ENCODE measurements at regions not wholly inside any gene's neighbourhood (a gene's known extent, or its start where the extent isn't known, plus 50 kb on each side); places are given as distances from the start of the nearest gene placed in this dataset.

DNA sequence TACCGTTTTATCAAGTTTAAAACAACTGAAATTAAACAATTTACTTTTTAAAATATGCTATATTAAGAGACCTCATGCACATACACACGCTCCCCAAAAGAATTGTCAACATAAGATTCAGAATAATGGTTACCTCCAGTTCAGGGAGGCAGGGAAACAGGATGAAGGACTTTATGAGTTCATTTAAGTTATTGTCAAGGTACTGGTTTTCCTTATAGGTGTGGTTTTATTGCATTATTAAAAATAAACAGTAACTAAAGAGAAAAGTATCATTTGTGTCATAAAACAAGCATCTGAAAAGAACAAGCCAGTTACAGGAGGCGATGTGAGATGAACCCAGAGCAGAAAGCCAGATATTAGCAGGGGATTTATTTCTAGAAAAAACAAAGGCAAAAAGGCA, 2376.7 kb downstream of the MAT2B start:
- Mint-ChIP-seq H3K9me3 (peaks cover 14% of the 10 kb centered on the region), H3K27ac (no peak overlapping the region), H3K4me1 (no peaks in the 10 kb centered on the region), H3K4me3 (no peak overlapping the region), H3K36me3 (no peaks in the 10 kb centered on the region)
- DNase-seq (ENCODE audit: low spot score in 2 of 2) = no peak
- no peak for ATAC-seq

GRCh38 chr5:165885623-165886350, 2380.4 kb downstream of the MAT2B start:
- ATAC-seq = no peak
- no peaks in the 10 kb centered on the region for H3K36me3 Mint-ChIP-seq
- peaks cover 18% of the 10 kb centered on the region for H3K9me3 Mint-ChIP-seq
- DNase-seq (ENCODE audit: low spot score in 2 of 2) = no peak
- no peaks in the 10 kb centered on the region for H3K4me1 Mint-ChIP-seq
- no peak overlapping the region for H3K27ac Mint-ChIP-seq
- no peak overlapping the region for H3K4me3 Mint-ChIP-seq

DNA sequence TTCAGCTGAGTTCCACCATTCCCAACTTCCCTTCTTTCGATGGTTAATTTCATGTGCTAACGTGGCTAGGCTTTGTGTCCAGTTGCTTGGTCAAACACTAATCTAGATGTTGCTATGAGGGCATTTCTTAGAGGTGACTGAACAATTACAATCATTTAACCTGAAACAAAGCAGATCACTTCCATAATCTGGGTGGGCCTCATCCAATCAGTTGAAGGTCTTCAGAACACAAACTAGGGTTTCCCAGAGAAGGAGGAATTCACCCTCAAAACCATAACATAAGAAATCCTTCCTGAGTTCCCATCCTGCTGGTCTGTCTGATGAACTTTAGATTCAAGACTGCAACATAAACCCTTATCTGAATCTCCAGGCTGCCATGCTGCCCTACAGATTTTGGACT, 2381.7 kb downstream of the MAT2B start:
- no peak overlapping the region for H3K27ac Mint-ChIP-seq
- H3K4me1 Mint-ChIP-seq = no peaks in the 10 kb centered on the region
- ATAC-seq (no peak), DNase-seq (ENCODE audit: low spot score in 2 of 2) (no peak)
- H3K9me3 Mint-ChIP-seq = peaks cover 16% of the 10 kb centered on the region
- no peak overlapping the region for H3K4me3 Mint-ChIP-seq
- no peaks in the 10 kb centered on the region for H3K36me3 Mint-ChIP-seq

- DNase-seq (ENCODE audit: low spot score in 2 of 2) (no peak), ATAC-seq (no peak)
- peaks cover 15% of the 10 kb centered on the region for H3K9me3 Mint-ChIP-seq
- no peaks in the 10 kb centered on the region for H3K4me1 Mint-ChIP-seq
- no peaks in the 10 kb centered on the region for H3K36me3 Mint-ChIP-seq
- no peak overlapping the region for H3K27ac Mint-ChIP-seq
- no peak overlapping the region for H3K4me3 Mint-ChIP-seq
Measured at GRCh38 chr5:165892383-165892782, 2387.0 kb downstream of the MAT2B start.

DNA sequence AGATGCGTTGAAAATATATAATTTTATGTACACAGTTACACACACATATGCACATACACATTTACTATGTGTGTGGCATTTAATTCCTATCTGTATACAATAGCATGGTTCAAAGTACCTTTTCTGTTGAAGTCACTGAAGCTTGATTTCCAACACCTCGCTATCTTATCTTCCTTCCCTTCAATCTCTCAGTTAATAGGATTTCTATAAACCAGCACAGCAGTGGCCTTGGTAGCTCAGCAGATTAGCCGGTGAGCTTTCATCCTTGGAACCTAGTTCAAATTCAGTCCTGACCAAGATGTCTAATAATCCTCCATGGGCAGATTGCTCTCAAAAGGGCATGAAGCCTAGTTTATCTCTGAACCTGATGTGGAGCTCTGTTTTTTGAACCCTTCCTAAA, 2389.5 kb downstream of the MAT2B start:
- Mint-ChIP-seq H3K27ac (no peak overlapping the region), H3K36me3 (no peaks in the 10 kb centered on the region), H3K9me3 (peaks cover 13% of the 10 kb centered on the region), H3K4me1 (no peaks in the 10 kb centered on the region), H3K4me3 (no peak overlapping the region)
- DNase-seq (ENCODE audit: low spot score in 2 of 2) (no peak), ATAC-seq (no peak)

DNA sequence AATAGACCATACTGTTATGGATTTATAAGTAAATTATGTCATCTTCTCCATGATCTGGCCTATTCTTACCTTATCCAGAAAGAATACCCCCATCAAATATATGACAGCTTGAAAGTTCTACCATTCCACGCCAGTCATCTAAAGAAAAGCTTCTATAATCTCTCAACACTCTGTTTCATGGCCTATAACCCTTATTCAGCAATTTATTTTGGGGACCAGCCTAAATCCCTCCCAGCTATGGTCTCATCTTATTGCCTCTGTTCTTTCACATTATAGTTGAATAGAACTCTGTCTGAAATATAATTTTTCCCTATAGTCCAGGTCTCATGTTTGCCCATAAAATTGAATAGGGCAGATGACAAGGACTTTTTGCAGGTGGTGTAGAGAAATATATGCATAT, 2387.6 kb upstream of the WWC1 start:
- no peaks in the 10 kb centered on the region for H3K36me3 Mint-ChIP-seq
- no peaks in the 10 kb centered on the region for H3K4me1 Mint-ChIP-seq
- DNase-seq (ENCODE audit: low spot score in 2 of 2) = no peak
- peaks cover 17% of the 10 kb centered on the region for H3K9me3 Mint-ChIP-seq
- H3K27ac Mint-ChIP-seq = no peak overlapping the region
- ATAC-seq = no peak
- no peak overlapping the region for H3K4me3 Mint-ChIP-seq

DNA sequence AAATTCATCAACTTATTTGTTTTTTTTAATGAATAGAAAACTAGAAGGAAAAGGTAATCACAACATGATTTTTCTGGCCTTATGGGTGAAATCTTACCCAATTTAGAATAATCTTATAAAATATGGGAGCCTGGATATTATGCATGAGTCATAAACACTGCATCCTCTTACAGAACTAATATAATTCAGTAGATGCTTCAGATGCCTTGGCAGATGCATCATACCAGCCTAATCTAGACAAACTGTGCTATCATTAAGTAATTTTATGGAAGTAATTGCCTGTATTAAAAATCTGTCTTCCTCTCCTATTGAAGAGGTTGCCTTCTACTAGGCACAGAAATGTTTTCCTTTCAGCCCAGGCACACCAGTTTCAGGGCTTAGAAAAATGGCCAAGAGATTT, 2384.6 kb upstream of the WWC1 start:
- no peak for ATAC-seq
- DNase-seq (ENCODE audit: low spot score in 2 of 2) = no peak
- Mint-ChIP-seq H3K36me3 (no peaks in the 10 kb centered on the region), H3K9me3 (peaks cover 20% of the 10 kb centered on the region), H3K4me1 (no peaks in the 10 kb centered on the region), H3K27ac (no peak overlapping the region), H3K4me3 (no peak overlapping the region)

DNA sequence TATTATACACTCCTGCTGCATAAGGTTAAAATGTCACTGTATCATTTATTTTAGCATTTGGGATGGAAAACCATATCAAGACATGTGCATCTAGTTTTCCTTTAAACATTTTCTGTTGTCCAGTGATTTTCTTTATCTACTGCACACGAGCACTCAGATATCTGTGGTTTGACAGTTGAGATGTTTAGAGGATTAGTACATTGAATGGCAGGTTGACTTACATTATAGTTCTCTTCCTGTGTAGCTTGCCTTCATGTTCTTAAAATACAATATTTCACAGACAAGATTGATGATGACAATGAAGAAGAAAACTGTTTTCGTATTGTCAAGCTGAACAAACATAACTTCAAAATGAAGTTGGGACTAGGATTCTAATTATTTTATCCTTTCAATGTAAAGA, 2378.4 kb upstream of the WWC1 start:
- DNase-seq (ENCODE audit: low spot score in 2 of 2) = no peak
- no peaks in the 10 kb centered on the region for H3K36me3 Mint-ChIP-seq
- H3K9me3 Mint-ChIP-seq = peaks cover 12% of the 10 kb centered on the region
- H3K4me1 Mint-ChIP-seq = no peaks in the 10 kb centered on the region
- no peak for ATAC-seq
- no peak overlapping the region for H3K4me3 Mint-ChIP-seq
- H3K27ac Mint-ChIP-seq = no peak overlapping the region

DNA sequence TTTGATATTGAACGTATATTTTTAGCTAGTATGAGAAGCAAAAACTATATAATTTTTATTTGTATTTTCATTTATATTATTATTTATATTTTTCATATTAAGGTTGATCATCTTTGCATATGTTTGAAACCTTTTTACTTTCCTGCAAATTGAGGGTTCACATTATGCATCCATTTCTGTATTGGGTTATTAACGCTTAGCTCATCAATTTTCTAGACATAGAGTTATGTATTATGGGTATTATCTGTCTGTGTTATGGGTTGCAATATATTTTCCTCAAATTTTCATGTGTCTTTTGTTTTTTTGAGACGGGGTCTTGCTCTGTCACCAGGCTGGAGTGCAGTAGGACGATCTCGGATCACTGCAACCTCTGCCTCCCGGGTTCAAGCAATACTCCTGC, 2377.0 kb upstream of the WWC1 start:
- no peaks in the 10 kb centered on the region for H3K36me3 Mint-ChIP-seq
- H3K4me1 Mint-ChIP-seq = no peaks in the 10 kb centered on the region
- H3K4me3 Mint-ChIP-seq = no peak overlapping the region
- DNase-seq (ENCODE audit: low spot score in 2 of 2) = no peak
- H3K9me3 Mint-ChIP-seq = peaks cover 12% of the 10 kb centered on the region
- H3K27ac Mint-ChIP-seq = no peak overlapping the region
- ATAC-seq = no peak

DNA sequence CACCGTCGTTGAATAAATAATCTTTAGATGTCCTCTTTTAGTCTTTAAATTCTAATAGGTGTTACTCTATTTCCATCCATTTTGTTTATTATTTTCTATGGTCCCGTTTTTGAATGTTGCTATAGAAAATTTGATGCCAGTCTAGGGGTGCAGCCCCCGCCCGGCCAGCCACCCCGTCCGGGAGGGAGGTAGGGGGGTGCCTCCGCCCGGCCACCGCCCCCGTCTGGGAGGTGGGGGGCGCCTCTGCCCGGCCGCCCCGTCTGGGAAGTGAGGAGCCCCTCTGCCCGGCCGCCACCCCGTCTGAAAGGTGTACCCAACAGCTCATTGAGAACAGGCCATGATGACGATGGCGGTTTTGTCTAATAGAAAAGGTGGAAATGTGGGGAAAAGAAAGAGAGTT, 2372.2 kb upstream of the WWC1 start:
- Mint-ChIP-seq H3K9me3 (peaks cover 16% of the 10 kb centered on the region), H3K4me1 (no peaks in the 10 kb centered on the region), H3K36me3 (no peaks in the 10 kb centered on the region), H3K4me3 (no peak overlapping the region), H3K27ac (no peak overlapping the region)
- DNase-seq (ENCODE audit: low spot score in 2 of 2) (no peak), ATAC-seq (no peak)

GRCh38 chr5:165920655-165921054, 2370.8 kb upstream of the WWC1 start:
- ATAC-seq (no peak), DNase-seq (ENCODE audit: low spot score in 2 of 2) (no peak)
- no peaks in the 10 kb centered on the region for H3K36me3 Mint-ChIP-seq
- peaks cover 17% of the 10 kb centered on the region for H3K9me3 Mint-ChIP-seq
- H3K4me1 Mint-ChIP-seq = no peaks in the 10 kb centered on the region
- no peak overlapping the region for H3K4me3 Mint-ChIP-seq
- H3K27ac Mint-ChIP-seq = no peak overlapping the region

DNA sequence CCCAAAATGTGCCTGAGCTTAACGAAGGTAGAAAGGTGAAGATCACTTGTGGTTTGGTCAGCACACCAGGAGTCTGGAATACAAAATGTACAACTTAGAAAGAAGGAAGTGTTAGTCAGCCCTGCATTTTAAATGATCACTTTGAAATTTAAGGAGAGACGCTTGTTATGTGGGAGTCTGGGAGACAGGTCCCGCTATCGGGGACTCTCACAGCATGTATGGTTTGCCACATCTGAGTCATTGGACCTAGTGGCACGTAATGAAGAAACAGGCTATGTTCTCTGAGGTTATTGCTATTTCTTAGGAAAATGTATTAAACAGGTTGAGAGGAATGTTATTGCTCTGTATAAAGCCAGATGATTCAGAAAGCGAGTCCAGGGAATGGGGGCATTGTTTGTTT, 2362.5 kb upstream of the WWC1 start:
- Mint-ChIP-seq H3K4me3 (no peak overlapping the region), H3K4me1 (no peaks in the 10 kb centered on the region), H3K36me3 (no peaks in the 10 kb centered on the region), H3K9me3 (peaks cover 21% of the 10 kb centered on the region), H3K27ac (no peak overlapping the region)
- DNase-seq (ENCODE audit: low spot score in 2 of 2) (no peak), ATAC-seq (no peak)

GRCh38 chr5:165940541-165940940, 2350.9 kb upstream of the WWC1 start:
- Mint-ChIP-seq H3K4me3 (no peak overlapping the region), H3K36me3 (no peaks in the 10 kb centered on the region), H3K4me1 (no peaks in the 10 kb centered on the region), H3K9me3 (peaks cover 12% of the 10 kb centered on the region), H3K27ac (no peak overlapping the region)
- no peak for DNase-seq (ENCODE audit: low spot score in 2 of 2)
- ATAC-seq = no peak

- Mint-ChIP-seq H3K4me3 (no peak overlapping the region), H3K27ac (no peak overlapping the region), H3K36me3 (no peaks in the 10 kb centered on the region), H3K4me1 (no peaks in the 10 kb centered on the region), H3K9me3 (peaks cover 10% of the 10 kb centered on the region)
- ATAC-seq (no peak), DNase-seq (ENCODE audit: low spot score in 2 of 2) (no peak)
Measured at GRCh38 chr5:165956854-165957253, 2334.6 kb upstream of the WWC1 start.

DNA sequence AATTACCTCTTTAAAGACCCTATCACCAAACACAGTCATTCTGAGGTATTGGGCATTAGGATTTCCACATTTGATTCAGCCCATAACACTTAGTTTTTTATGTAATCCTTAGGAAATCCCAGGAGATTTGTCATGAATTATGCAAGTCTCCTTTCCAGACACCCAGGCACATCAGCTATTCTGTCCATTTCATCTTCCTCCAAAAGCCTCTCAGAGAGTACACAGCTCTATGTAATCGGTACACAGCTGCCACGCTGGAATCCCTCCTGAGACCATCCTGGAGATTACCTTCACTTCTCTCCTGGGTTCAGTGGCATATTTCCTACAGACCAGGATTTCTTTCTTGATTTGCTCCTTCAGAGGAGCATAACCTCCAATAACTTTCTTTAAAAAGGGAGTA, 2309.8 kb upstream of the WWC1 start:
- Mint-ChIP-seq H3K36me3 (no peaks in the 10 kb centered on the region), H3K4me1 (no peaks in the 10 kb centered on the region), H3K27ac (no peak overlapping the region), H3K9me3 (peaks cover 13% of the 10 kb centered on the region), H3K4me3 (no peak overlapping the region)
- ATAC-seq (no peak), DNase-seq (ENCODE audit: low spot score in 2 of 2) (no peak)

DNA sequence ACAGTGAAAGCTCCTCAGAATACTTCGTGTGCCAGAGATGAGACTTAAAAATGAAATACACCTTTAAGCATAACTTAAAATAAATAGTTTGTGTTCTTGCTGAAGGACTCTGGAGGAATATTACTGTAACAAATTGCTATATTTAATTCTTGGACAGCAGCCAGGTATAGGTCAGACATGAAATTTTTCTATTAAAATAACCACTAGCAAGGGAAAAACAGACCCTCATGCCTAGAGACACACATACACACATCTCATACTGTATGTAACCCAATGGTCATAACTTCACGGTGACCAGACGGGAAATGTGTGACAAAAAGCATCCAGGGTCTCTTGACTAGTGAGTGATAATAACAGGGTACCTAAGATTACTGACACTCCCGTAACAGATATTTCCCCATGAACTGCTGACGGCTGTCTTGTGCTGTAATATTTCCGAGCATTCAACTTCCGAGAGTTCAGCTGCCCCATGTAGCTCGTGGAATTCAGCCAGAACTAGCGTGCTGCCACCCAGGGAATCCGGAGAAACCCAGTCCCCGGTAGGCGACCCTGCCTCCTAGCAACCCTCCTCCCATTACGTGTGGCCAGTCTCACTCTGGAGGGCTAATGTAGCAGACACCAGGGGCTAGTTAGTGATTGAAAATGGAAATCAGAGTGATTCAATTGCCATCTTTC, 2295.1 kb upstream of the WWC1 start:
- ATAC-seq (no peak), DNase-seq (ENCODE audit: low spot score in 2 of 2) (no peak)
- H3K9me3 Mint-ChIP-seq = peaks cover 20% of the 10 kb centered on the region
- H3K36me3 Mint-ChIP-seq = no peaks in the 10 kb centered on the region
- no peak overlapping the region for H3K27ac Mint-ChIP-seq
- H3K4me1 Mint-ChIP-seq = no peaks in the 10 kb centered on the region
- no peak overlapping the region for H3K4me3 Mint-ChIP-seq
